Fibroblast of skin of scalp (primary cell): ENCODE measurements at regions not wholly inside any gene's neighbourhood (a gene's known extent, or its start where the extent isn't known, plus 50 kb on each side); places are given as distances from the start of the nearest gene placed in this dataset.
A peak's percentile ranks its signal among the peaks of the same experiment; 100 is the strongest.

Experiments
- DNase-seq: peaks from one replicate; pipeline ENCODE4 v3.0.0-alpha.2; 2013

- DNase-seq = no peak
Measured at GRCh38 chr6:111958534-111958933, 85.3 kb upstream of the FYN start.

- DNase-seq = no peak
Measured at GRCh38 chr6:111959766-111960165, 86.5 kb upstream of the FYN start.

GRCh38 chr6:111967131-111967530, 86.8 kb upstream of the CCN6 start:
- no peak for DNase-seq

GRCh38 chr6:111970426-111970825, 83.5 kb upstream of the CCN6 start:
- DNase-seq = no peak

DNA sequence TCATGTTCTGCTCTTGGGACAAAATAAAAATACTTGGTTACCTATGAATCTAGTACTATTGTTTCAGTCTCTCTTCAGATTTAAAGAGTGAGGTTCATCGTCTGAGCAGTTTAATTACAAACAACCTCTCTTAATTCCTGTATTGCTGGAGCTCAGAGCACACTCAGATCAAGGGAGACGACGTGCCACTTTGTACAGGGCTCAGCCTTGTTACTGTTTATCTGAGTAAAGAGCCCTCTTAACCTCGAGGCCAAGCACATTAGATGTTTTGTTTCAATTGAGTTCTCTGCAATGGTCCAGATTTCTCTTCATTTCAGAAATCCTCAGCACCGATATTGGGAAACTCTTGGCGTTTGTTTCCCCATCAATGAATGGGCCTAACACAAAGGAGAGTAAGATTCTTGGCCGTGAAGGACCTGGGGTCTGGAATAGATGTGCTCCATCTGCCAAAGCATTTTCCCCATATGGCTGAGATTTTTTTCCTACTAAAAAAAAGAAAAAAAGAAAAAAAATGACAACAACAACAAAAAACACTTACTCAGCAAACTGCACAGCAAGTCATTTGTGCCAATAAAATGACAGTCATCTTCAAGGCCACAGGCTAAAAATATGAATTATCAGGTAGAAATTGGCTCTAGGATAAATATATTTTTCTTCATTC, 82.6 kb upstream of the CCN6 start:
- DNase-seq = no peak

DNA sequence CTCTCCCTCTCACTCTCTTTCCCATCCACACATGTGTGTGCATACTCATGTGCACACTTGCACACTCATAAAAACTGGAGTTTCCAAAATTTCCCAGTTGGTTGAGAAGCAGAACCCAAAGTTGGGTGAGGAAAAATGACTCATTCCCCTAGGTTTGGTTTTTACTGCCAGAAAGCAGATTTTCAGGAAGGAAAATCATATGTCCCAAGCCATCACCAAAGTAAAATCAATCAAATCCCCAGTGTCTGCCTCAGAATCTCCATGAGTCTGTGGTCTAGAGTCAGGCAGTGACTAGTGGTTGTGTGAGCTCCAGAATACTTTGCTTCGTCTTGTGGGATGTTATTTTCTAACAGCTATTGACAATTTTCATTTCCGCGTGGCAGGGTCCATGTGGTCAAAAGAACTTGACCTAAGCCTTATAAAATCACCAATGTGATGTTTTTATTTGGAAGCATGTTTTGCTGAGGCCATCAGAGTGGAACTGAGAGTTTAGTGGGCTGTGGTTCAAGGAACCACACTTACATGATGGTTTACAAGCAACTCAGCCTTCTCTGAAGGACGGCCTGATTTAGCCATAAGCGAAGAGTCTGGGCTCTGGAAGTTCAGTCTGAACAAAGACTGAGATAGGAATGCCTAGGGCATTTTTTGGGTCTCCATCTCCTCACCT, 81.9 kb upstream of the CCN6 start:
- no peak for DNase-seq

DNA sequence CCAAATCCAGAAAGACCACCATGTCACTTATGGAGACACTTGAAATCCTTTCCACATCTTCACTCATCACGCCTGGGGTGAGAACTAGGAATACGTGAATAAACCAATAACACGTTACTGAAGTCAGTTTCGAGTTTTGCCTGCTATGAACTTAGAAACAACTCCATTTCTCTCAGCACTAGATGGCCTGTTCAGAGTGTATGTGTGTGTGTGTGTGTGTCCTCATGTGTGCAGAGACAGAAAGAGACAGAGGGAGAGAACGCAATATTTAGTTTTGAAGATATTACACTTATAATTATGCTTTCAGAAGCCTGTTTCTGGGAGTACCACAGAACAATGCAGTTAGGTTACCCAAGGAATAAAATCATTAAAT, 81.2 kb upstream of the CCN6 start:
- no peak for DNase-seq

GRCh38 chr6:111973118-111973761, 80.7 kb upstream of the CCN6 start:
- DNase-seq = peak; percentile 96

- peak; percentile 73 for DNase-seq
Measured at GRCh38 chr6:111973927-111974639, 79.8 kb upstream of the CCN6 start.

GRCh38 chr6:111975466-111975865, 78.4 kb upstream of the CCN6 start:
- DNase-seq = no peak

DNA sequence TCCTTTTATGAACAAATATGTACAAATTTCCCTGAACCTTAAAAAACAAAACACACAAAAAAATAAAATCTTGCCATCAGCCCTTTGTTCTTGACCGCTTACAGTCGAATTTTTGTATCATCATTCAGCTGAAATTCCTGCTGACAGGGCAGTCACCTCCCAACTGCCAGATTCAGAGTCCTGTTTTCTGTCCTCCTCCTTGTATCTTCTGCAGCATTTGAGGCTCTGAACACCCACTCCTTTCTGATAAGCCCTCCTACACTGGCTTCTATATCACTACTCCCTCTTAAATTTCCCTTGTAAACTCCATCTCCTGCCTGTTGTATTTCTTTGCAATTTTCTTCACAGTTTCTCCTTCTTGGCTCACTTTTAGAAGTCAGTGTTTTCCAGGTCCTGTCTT, 77.8 kb upstream of the CCN6 start:
- no peak for DNase-seq

DNA sequence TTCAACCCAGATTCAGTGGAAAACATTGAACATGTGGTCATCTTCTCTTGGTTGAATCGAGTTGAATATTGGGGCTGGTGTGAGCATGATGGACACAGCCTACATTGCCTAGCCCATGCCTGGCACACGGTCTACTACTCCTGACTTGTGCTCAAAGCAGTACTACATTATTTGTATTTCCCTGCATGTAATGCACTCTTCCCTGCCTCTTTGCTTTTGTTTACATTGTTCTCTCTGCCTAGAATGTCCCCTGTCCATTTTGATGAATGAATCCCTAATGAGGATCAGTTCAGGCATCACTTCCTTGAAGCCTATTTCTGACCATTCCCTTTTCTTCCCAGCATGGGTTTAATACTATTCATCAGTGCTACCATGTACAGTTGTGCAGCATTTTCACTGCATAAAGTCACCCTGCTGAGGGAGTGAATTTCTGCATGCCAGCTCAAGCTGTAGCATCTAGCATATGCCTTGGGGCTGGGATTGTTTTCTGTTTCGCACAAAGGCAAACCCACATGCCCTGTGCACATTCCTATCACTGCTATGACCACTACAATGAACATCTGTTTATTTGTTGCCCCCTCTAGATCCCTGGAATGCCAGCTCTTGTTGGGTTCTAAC, 75.3 kb upstream of the CCN6 start:
- peak; percentile 68 for DNase-seq

DNA sequence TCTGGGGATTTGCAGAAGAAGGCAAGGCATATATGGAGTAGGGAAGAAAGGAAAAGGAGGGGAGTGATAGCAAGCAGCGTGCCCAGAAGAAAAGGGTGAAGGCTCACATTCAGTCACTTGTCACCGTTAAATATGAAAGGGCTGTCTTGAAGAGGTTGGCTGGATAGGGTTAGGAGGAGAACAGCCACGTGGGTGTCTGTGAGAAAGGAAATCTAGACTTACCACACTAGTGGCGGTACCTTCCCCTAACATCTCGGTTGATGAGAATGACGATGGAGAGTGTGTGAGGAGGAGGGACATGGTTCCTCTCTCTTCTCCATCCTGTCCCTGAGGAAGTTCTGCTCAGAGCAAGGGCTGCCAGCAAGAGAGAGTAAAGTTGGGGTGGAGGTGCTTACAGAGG, 74.3 kb upstream of the CCN6 start:
- DNase-seq = no peak

- no peak for DNase-seq
Measured at GRCh38 chr6:111980143-111980542, 73.8 kb upstream of the CCN6 start.

GRCh38 chr6:111980971-111981840, 72.7 kb upstream of the CCN6 start:
- DNase-seq = no peak

GRCh38 chr6:111982681-111983080, 71.2 kb upstream of the CCN6 start:
- DNase-seq = no peak

- no peak for DNase-seq
Measured at GRCh38 chr6:111983193-111983592, 70.7 kb upstream of the CCN6 start.

GRCh38 chr6:111984081-111984480, 69.8 kb upstream of the CCN6 start:
- DNase-seq = no peak

- no peak for DNase-seq
Measured at GRCh38 chr6:111984516-111985201, 69.2 kb upstream of the CCN6 start.

GRCh38 chr6:111985202-111985731, 68.6 kb upstream of the CCN6 start:
- peak; percentile 93 for DNase-seq

GRCh38 chr6:111986651-111987050, 67.3 kb upstream of the CCN6 start:
- no peak for DNase-seq
